Neural crest cell (in vitro differentiated cells): ENCODE measurements at regions not wholly inside any gene's neighbourhood (a gene's known extent, or its start where the extent isn't known, plus 50 kb on each side); places are given as distances from the start of the nearest gene placed in this dataset.
"Not testable (repeated sequence)": the region's sequence is repeated elsewhere in the genome, so short reads cannot be mapped to it uniquely, and the experiment has no call there.

Experiments
- DNase-seq: peaks from one replicate; pipeline ENCODE4 v3.0.0; 2021; ENCODE audit warnings: low read depth, mixed read lengths, low spot score
- H3K27ac Mint-ChIP-seq: one replicate; pipeline ENCODE4 v1.8.0; 2021; ENCODE audit warnings: mild to moderate bottlenecking, mixed read lengths; ENCODE audit not compliant: unreplicated experiment
- H3K27me3 Mint-ChIP-seq: 2 replicates; pipeline ENCODE4 v1.8.0; 2021; ENCODE audit warnings: low read depth, mild to moderate bottlenecking, mixed read lengths
- H3K36me3 Mint-ChIP-seq: 2 replicates; pipeline ENCODE4 v1.8.0; 2021; ENCODE audit warnings: low read depth, mild to moderate bottlenecking, mixed read lengths
- H3K4me1 Mint-ChIP-seq: 2 replicates; pipeline ENCODE4 v1.8.0; 2021; ENCODE audit warnings: mixed read lengths
- H3K4me3 Mint-ChIP-seq: one replicate; pipeline ENCODE4 v1.8.0; 2021; ENCODE audit warnings: mild to moderate bottlenecking, mixed read lengths
- H3K9me3 Mint-ChIP-seq: 2 replicates; pipeline ENCODE4 v1.8.0; 2021; ENCODE audit warnings: mixed read lengths
- TF ChIP-seq, protein P1 (sequence below): fragments of 200-600 bp; sonication (generic); conservative IDR thresholded peaks from 2 replicates; pipeline ENCODE4 v1.5.0; 2021; ENCODE audit warnings: antibody characterized with exemption, mild to moderate bottlenecking

DNA sequence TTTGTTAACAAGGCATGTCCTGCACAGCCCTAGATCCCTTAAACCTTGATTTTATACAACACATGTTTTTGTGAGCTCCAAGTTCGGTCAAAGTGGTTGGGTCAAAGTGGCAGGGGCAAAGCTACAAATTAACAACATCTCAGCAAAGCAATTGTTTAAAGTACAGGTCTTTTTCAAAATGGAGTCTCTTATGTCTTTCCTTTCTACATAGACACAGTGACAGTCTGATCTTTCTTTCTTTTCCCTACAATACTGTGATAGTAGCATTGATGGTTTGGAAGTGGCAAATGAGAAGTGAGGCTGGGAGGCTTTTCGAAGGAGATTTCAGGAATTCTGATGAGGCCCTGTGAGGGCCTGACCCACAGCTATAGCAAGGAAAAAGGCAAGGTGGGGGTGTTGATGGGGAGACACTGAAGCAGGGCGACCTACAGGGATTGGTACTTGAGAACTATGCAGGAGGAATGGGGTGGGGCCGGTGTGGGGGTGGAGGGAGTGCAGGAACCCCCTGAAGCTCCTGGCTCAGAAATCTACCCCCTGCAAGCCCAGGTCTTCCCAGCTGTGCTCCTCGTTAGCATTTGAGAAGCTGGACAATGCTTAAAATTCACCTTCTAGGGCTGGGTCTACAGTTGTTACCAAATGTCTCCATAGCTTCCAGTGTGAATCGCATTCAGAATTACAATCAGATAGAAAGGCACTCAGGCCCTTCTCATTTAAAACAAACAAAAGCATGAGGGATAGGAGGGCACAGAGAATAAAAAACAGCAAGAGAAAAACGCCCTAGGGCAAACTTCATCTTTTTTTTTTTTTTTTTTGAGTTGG, 102.6 kb upstream of the PPM1J start:
- Mint-ChIP-seq H3K9me3 (no peaks in the 10 kb centered on the region), H3K4me3 (no peak overlapping the region), H3K36me3 (no peaks in the 10 kb centered on the region), H3K27me3 (no peaks in the 10 kb centered on the region), H3K27ac (no peak overlapping the region), H3K4me1 (peaks cover 36% of the 10 kb centered on the region)
- TF ChIP-seq, protein P1, sequence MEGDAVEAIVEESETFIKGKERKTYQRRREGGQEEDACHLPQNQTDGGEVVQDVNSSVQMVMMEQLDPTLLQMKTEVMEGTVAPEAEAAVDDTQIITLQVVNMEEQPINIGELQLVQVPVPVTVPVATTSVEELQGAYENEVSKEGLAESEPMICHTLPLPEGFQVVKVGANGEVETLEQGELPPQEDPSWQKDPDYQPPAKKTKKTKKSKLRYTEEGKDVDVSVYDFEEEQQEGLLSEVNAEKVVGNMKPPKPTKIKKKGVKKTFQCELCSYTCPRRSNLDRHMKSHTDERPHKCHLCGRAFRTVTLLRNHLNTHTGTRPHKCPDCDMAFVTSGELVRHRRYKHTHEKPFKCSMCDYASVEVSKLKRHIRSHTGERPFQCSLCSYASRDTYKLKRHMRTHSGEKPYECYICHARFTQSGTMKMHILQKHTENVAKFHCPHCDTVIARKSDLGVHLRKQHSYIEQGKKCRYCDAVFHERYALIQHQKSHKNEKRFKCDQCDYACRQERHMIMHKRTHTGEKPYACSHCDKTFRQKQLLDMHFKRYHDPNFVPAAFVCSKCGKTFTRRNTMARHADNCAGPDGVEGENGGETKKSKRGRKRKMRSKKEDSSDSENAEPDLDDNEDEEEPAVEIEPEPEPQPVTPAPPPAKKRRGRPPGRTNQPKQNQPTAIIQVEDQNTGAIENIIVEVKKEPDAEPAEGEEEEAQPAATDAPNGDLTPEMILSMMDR = no peak
- DNase-seq = no peak

DNA sequence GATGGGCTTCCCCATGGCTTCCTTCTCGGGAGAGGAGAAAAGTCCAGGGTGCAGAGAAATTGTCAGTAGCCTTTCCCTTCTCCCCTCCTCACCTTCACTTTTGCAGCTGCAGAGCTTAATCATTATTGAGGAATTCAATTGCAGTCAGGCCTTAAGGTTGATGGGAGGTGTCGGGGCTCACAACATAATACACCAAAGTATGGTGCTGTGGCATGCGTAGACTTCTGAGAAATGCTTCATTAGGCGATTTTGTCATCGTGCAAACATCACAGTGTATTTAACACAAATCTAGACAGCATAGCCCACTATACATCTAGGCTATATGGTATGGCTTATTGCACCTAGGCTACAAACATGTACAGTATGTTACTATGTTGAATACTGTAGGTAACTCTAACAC, 100.2 kb upstream of the PPM1J start:
- no peaks in the 10 kb centered on the region for H3K27me3 Mint-ChIP-seq
- H3K27ac Mint-ChIP-seq = no peak overlapping the region
- no peaks in the 10 kb centered on the region for H3K9me3 Mint-ChIP-seq
- no peak for DNase-seq
- peaks cover 52% of the 10 kb centered on the region for H3K4me1 Mint-ChIP-seq
- no peak overlapping the region for H3K4me3 Mint-ChIP-seq
- no peaks in the 10 kb centered on the region for H3K36me3 Mint-ChIP-seq
- TF ChIP-seq, protein P1 = no peak

DNA sequence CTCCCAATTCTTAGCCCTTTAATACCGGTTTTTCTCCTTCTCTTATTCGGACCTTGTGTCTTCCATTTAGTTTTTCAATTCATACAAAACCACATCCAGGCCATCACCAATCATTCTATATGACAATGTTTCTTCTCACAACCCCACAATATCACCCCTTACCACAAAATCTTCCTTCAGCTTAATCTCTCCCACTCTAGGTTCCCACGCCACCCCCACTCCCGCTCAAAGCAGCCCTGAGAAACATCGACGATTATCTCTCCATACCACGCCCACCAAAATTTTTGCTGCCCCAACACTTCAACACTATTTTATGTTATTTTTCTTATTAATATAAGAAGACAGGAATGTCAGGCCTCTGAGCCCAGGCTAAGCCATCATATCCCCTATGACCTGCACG, 99.5 kb upstream of the PPM1J start:
- H3K27me3 Mint-ChIP-seq = not testable (repeated sequence)

DNA sequence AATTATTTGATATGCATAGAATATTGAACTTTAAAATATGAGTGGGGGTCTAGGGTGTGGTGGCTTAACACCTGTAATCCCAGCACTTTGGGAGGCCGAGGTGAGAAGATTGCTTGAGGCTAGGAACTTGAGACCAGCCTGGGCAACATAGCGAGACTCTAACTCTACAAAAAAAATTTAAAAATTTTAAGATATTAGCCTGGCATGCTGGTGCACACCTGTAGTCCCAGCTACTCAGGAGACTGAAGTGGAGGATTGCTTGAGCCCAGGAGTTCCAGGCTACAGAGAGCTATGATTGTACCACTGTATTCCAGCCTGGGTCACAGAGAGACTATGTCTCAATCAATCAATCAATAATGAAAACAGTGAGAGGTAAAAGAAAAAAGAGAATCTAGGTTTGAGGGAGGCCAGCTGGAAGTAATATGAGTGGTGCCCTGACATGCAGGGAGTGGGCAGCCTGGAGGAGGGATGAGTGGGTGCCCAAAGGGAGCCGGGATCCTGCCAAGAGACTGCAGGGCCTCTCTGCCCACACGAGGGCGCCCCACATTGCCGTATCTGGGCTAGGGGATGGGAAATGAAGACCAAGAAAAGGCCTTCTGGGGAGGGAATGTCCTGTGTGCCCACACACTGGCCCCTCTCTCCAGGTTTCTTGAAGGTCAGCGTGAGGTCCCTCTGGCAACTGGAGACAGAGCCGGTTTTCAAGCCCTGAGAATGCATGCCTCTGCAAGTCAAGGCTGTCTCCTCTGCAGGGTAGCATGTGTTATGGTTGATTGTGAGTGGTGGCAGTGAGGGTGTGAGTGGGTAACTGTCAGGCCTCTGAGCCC, 93.9 kb upstream of the PPM1J start:
- Mint-ChIP-seq H3K4me1 (peaks cover 53% of the 10 kb centered on the region), H3K27ac (no peak overlapping the region), H3K27me3 (no peaks in the 10 kb centered on the region)

More for the DNA sequence above, 99.5 kb upstream of the PPM1J start:
- not testable (repeated sequence) for H3K4me3 Mint-ChIP-seq, H3K9me3 Mint-ChIP-seq, H3K36me3 Mint-ChIP-seq, DNase-seq, H3K27ac Mint-ChIP-seq
- H3K4me1 Mint-ChIP-seq = peaks cover 55% of the 10 kb centered on the region

DNA sequence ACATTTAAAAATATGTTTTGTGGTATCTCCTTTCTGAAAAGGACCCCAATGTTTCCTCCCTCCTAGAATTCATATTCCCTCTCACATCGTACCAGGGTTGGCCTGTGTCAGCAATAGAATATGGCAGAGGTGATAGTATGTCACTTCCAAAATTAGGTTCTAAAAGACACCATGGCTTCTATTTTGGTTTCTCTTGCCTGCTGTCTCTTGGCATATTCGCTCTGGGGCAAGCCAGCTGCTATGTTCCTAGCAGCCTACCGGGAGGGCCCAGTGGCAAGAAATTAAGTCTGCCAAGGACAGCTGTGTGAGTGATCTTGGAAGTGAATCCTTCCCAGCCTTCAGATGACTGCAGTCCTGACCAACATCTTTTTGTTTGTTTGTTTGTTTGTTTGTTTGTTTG, 92.9 kb upstream of the PPM1J start:
- Mint-ChIP-seq H3K9me3 (no peaks in the 10 kb centered on the region), H3K4me1 (peaks cover 44% of the 10 kb centered on the region), H3K27ac (no peak overlapping the region), H3K36me3 (no peaks in the 10 kb centered on the region), H3K4me3 (no peak overlapping the region), H3K27me3 (no peaks in the 10 kb centered on the region)
- TF ChIP-seq, protein P1 = no peak
- DNase-seq = no peak

More for the DNA sequence above, 93.9 kb upstream of the PPM1J start:
- Mint-ChIP-seq H3K9me3 (no peaks in the 10 kb centered on the region), H3K4me3 (no peak overlapping the region), H3K36me3 (no peaks in the 10 kb centered on the region)
- TF ChIP-seq, protein P1 = peak; percentile 90
- peak; percentile 86 for DNase-seq

DNA sequence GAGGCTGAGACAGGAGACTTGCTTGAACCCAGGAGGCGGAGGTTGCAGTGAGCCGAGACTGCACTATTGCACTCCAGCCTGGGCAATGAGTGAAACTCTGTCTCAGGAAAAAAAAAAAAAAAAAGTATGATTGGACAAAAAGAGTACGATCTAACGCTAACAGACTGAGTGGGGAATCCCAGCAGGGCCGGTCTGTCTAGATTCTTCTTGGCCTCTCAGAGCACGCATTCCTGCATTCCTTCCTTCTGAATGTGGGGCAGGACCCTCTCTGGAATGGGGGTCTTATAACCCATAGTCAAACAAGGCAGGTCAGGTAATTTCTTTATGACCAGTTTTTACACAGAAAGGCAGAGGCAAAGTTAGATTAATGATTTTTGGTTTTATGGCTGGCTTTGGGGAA, 92.0 kb upstream of the PPM1J start:
- TF ChIP-seq, protein P1 = no peak
- Mint-ChIP-seq H3K27me3 (no peaks in the 10 kb centered on the region), H3K36me3 (no peaks in the 10 kb centered on the region), H3K4me3 (no peak overlapping the region), H3K27ac (no peak overlapping the region), H3K9me3 (no peaks in the 10 kb centered on the region), H3K4me1 (peaks cover 36% of the 10 kb centered on the region)
- DNase-seq = no peak
